HEK293 (cell line): ENCODE measurements at regions not wholly inside any gene's neighbourhood (a gene's known extent, or its start where the extent isn't known, plus 50 kb on each side); places are given as distances from the start of the nearest gene placed in this dataset.

Experiments
- CTCF ChIA-PET: fragments of 350-600 bp; formaldehyde crosslinking; extraction: SDS; loops from one replicate; lab custom pipeline; 2021; ENCODE audit warnings: antibody characterized with exemption; lab: Yijun Ruan, JAX
- POLR2A ChIA-PET: fragments of 300-600 bp; formaldehyde crosslinking; extraction: SDS; loops from one replicate; lab custom pipeline; 2020; ENCODE audit warnings: antibody characterized with exemption, inconsistent platforms; lab: Yijun Ruan, JAX
- H3K27ac ChIP-seq: fragments of 200-500 bp; sonication (Bioruptor generic); 2 replicates; pipeline ENCODE4 v1.5.1; 2014; ENCODE audit warnings: low read depth, low read length, control low read depth, inconsistent platforms; ENCODE audit errors: extremely low read depth
- H3K36me3 ChIP-seq, 2 experiments: fragments of 200-500 bp in 1 of 2; sonication (Bioruptor generic) in 1 of 2; 1 replicate in 1 of 2; 2 replicates in 1 of 2; pipeline ENCODE4 v1.5.1; 2014 to 2017; ENCODE audit warnings: inconsistent platforms in 2 of 2, low read length in 2 of 2; ENCODE audit not compliant: control insufficient read depth in 2 of 2, insufficient read depth in 1 of 2
- H3K4me1 ChIP-seq: fragments of 200-500 bp; sonication (Bioruptor generic); 2 replicates; pipeline ENCODE4 v1.5.1; 2014; ENCODE audit warnings: mild to moderate bottlenecking, low read length, inconsistent platforms; ENCODE audit not compliant: control insufficient read depth, insufficient read depth
- H3K4me3 ChIP-seq: 2 replicates; pipeline ENCODE4 v1.5.1; 2011; ENCODE audit warnings: low read depth, mild to moderate bottlenecking, control low read depth, low read length, moderate library complexity
- H3K9me3 ChIP-seq: fragments of 200-500 bp; sonication (Bioruptor generic); 2 replicates; pipeline ENCODE4 v1.5.1; 2014; ENCODE audit warnings: low read depth, low read length, inconsistent platforms; ENCODE audit not compliant: control insufficient read depth, insufficient read depth
- BCL11B ChIP-seq: fragments of 450-650 bp; formaldehyde crosslinking; IDR thresholded peaks from 2 replicates; pipeline ENCODE4 v1.5.1; 2016; ENCODE audit warnings: low read depth, missing biosample characterization, missing genetic modification characterization
- KLF10 ChIP-seq: fragments of 450-650 bp; IDR thresholded peaks from 2 replicates; pipeline ENCODE4 v1.5.1; 2018; ENCODE audit warnings: missing biosample characterization, mild to moderate bottlenecking, missing genetic modification characterization
- ZFP69B ChIP-seq: fragments of 450-650 bp; formaldehyde crosslinking; IDR thresholded peaks from 2 replicates; pipeline ENCODE4 v1.5.1; 2016; ENCODE audit warnings: missing biosample characterization, missing genetic modification characterization
- ZNF157 ChIP-seq: fragments of 450-650 bp; formaldehyde crosslinking; IDR thresholded peaks from 2 replicates; pipeline ENCODE4 v1.5.1; 2016; ENCODE audit warnings: missing biosample characterization, missing genetic modification characterization
- ZNF19 ChIP-seq: fragments of 450-650 bp; formaldehyde crosslinking; IDR thresholded peaks from 2 replicates; pipeline ENCODE4; 2016; ENCODE audit warnings: missing biosample characterization, missing genetic modification characterization, low read depth
- ZNF214 ChIP-seq: fragments of 450-650 bp; formaldehyde crosslinking; IDR thresholded peaks from 2 replicates; pipeline ENCODE4 v1.5.1; 2017; ENCODE audit warnings: missing biosample characterization, mild to moderate bottlenecking, missing genetic modification characterization, borderline replicate concordance
- ZNF223 ChIP-seq: fragments of 450-650 bp; formaldehyde crosslinking; IDR thresholded peaks from 2 replicates; pipeline ENCODE4 v1.5.1; 2016; ENCODE audit warnings: missing biosample characterization, missing genetic modification characterization
- ZNF248 ChIP-seq: fragments of 450-650 bp; formaldehyde crosslinking; IDR thresholded peaks from 2 replicates; pipeline ENCODE4 v1.5.1; 2017; ENCODE audit warnings: missing biosample characterization, missing genetic modification characterization
- ZNF433 ChIP-seq: fragments of 450-650 bp; formaldehyde crosslinking; IDR thresholded peaks from 2 replicates; pipeline ENCODE4 v1.5.1; 2016; ENCODE audit warnings: missing biosample characterization, missing genetic modification characterization, low read depth
- ZNF48 ChIP-seq: fragments of 450-650 bp; formaldehyde crosslinking; IDR thresholded peaks from 2 replicates; pipeline ENCODE4 v1.5.1; 2016; ENCODE audit warnings: missing biosample characterization, missing genetic modification characterization
- ZNF488 ChIP-seq: fragments of 450-650 bp; formaldehyde crosslinking; IDR thresholded peaks from 2 replicates; pipeline ENCODE4 v1.5.1; 2016; ENCODE audit warnings: missing biosample characterization, missing genetic modification characterization
- ZNF501 ChIP-seq: fragments of 450-650 bp; formaldehyde crosslinking; IDR thresholded peaks from 2 replicates; pipeline ENCODE4 v1.5.1; 2016; ENCODE audit warnings: missing biosample characterization, missing genetic modification characterization
- ZNF654 ChIP-seq: fragments of 450-650 bp; formaldehyde crosslinking; IDR thresholded peaks from 2 replicates; pipeline ENCODE4 v1.5.1; 2016; ENCODE audit warnings: low read depth, missing biosample characterization, missing genetic modification characterization
- ZNF658 ChIP-seq: fragments of 450-650 bp; formaldehyde crosslinking; IDR thresholded peaks from 2 replicates; pipeline ENCODE4; 2016; ENCODE audit warnings: missing biosample characterization, missing genetic modification characterization
- ZNF701 ChIP-seq: fragments of 450-650 bp; formaldehyde crosslinking; IDR thresholded peaks from 2 replicates; pipeline ENCODE4 v1.5.1; 2016; ENCODE audit warnings: missing biosample characterization, missing genetic modification characterization
- ZNF777 ChIP-seq: fragments of 450-650 bp; formaldehyde crosslinking; IDR thresholded peaks from 2 replicates; pipeline ENCODE4 v1.5.1; 2017; ENCODE audit warnings: missing biosample characterization, missing genetic modification characterization, borderline replicate concordance
- ZNF843 ChIP-seq: fragments of 450-650 bp; formaldehyde crosslinking; IDR thresholded peaks from 2 replicates; pipeline ENCODE4 v1.5.1; 2016; ENCODE audit warnings: missing biosample characterization, missing genetic modification characterization
- ZSCAN18 ChIP-seq: fragments of 450-650 bp; formaldehyde crosslinking; IDR thresholded peaks from 2 replicates; pipeline ENCODE4 v1.5.1; 2016; ENCODE audit warnings: missing biosample characterization, missing genetic modification characterization
- TF ChIP-seq, protein P1 (sequence below): fragments of 450-650 bp; formaldehyde crosslinking; IDR thresholded peaks from 2 replicates; pipeline ENCODE4 v1.5.1; 2016; ENCODE audit warnings: missing biosample characterization, missing genetic modification characterization
- TF ChIP-seq, protein P2 (sequence below): fragments of 450-650 bp; formaldehyde crosslinking; IDR thresholded peaks from 2 replicates; pipeline ENCODE4 v1.5.1; 2016; ENCODE audit warnings: missing biosample characterization, missing genetic modification characterization
- TF ChIP-seq, protein P3 (sequence below): fragments of 450-650 bp; formaldehyde crosslinking; IDR thresholded peaks from 2 replicates; pipeline ENCODE4 v1.5.1; 2016; ENCODE audit warnings: missing biosample characterization, missing genetic modification characterization
- TF ChIP-seq, protein P4 (sequence below): fragments of 450-650 bp; formaldehyde crosslinking; IDR thresholded peaks from 2 replicates; pipeline ENCODE4 v1.5.1; 2016; ENCODE audit warnings: missing biosample characterization, missing genetic modification characterization, low read depth
- TF ChIP-seq, protein P5 (sequence below): fragments of 450-650 bp; formaldehyde crosslinking; IDR thresholded peaks from 2 replicates; pipeline ENCODE4 v1.5.1; 2016; ENCODE audit warnings: missing biosample characterization, missing genetic modification characterization
- TF ChIP-seq, protein P6 (sequence below): fragments of 450-650 bp; formaldehyde crosslinking; IDR thresholded peaks from 2 replicates; pipeline ENCODE4 v1.5.1; 2016; ENCODE audit warnings: missing biosample characterization, missing genetic modification characterization

- H3K4me3 ChIP-seq: no peak overlapping the region
- no peaks in the 10 kb centered on the region for H3K4me1 ChIP-seq
- ChIA-PET CTCF (no interaction called here), POLR2A (no interaction called here)
- no peaks in the 10 kb centered on the region for H3K9me3 ChIP-seq
- no peaks in the 10 kb centered on the region for H3K36me3 ChIP-seq
- H3K27ac ChIP-seq: no peak overlapping the region
- TF ChIP-seq ZNF777 (tag by site-specific recombination): no peak
- no peak for TF ChIP-seq ZSCAN18 (tag by site-specific recombination)
- TF ChIP-seq ZNF501 (tag by site-specific recombination): no peak
- TF ChIP-seq, protein P1, sequence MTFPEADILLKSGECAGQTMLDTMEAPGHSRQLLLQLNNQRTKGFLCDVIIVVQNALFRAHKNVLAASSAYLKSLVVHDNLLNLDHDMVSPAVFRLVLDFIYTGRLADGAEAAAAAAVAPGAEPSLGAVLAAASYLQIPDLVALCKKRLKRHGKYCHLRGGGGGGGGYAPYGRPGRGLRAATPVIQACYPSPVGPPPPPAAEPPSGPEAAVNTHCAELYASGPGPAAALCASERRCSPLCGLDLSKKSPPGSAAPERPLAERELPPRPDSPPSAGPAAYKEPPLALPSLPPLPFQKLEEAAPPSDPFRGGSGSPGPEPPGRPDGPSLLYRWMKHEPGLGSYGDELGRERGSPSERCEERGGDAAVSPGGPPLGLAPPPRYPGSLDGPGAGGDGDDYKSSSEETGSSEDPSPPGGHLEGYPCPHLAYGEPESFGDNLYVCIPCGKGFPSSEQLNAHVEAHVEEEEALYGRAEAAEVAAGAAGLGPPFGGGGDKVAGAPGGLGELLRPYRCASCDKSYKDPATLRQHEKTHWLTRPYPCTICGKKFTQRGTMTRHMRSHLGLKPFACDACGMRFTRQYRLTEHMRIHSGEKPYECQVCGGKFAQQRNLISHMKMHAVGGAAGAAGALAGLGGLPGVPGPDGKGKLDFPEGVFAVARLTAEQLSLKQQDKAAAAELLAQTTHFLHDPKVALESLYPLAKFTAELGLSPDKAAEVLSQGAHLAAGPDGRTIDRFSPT (tag by site-specific recombination): no peak
- TF ChIP-seq ZNF843 (tag by site-specific recombination): no peak
- TF ChIP-seq, protein P2, sequence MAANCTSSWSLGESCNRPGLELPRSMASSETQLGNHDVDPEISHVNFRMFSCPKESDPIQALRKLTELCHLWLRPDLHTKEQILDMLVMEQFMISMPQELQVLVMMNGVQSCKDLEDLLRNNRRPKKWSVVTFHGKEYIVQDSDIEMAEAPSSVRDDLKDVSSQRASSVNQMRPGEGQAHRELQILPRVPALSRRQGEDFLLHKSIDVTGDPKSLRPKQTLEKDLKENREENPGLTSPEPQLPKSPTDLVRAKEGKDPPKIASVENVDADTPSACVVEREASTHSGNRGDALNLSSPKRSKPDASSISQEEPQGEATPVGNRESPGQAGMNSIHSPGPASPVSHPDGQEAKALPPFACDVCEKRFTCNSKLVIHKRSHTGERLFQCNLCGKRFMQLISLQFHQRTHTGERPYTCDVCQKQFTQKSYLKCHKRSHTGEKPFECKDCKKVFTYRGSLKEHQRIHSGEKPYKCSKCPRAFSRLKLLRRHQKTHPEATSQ (tag by site-specific recombination): no peak
- no peak for TF ChIP-seq ZFP69B (tag by site-specific recombination)
- no peak for TF ChIP-seq ZNF214 (tag by site-specific recombination)
- no peak for TF ChIP-seq ZNF48
- TF ChIP-seq ZNF658 (tag by site-specific recombination): no peak
- no peak for TF ChIP-seq ZNF223 (tag by site-specific recombination)
- TF ChIP-seq, protein P3, sequence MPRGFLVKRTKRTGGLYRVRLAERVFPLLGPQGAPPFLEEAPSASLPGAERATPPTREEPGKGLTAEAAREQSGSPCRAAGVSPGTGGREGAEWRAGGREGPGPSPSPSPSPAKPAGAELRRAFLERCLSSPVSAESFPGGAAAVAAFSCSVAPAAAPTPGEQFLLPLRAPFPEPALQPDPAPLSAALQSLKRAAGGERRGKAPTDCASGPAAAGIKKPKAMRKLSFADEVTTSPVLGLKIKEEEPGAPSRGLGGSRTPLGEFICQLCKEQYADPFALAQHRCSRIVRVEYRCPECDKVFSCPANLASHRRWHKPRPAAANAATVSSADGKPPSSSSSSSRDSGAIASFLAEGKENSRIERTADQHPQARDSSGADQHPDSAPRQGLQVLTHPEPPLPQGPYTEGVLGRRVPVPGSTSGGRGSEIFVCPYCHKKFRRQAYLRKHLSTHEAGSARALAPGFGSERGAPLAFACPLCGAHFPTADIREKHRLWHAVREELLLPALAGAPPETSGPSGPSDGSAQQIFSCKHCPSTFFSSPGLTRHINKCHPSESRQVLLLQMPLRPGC (tag by site-specific recombination): no peak
- no peak for TF ChIP-seq ZNF248
- TF ChIP-seq KLF10 (tag by site-specific recombination): no peak
- TF ChIP-seq, protein P4, sequence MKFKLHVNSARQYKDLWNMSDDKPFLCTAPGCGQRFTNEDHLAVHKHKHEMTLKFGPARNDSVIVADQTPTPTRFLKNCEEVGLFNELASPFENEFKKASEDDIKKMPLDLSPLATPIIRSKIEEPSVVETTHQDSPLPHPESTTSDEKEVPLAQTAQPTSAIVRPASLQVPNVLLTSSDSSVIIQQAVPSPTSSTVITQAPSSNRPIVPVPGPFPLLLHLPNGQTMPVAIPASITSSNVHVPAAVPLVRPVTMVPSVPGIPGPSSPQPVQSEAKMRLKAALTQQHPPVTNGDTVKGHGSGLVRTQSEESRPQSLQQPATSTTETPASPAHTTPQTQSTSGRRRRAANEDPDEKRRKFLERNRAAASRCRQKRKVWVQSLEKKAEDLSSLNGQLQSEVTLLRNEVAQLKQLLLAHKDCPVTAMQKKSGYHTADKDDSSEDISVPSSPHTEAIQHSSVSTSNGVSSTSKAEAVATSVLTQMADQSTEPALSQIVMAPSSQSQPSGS (tag by site-specific recombination): no peak
These were observed 299.3 kb upstream of the PDZRN3 start for GRCh38 chr3:73924048-73924447.

- CTCF ChIA-PET: no interaction called here
- H3K4me1 ChIP-seq: no peaks in the 10 kb centered on the region
- H3K4me3 ChIP-seq: no peak overlapping the region
- H3K9me3 ChIP-seq: no peaks in the 10 kb centered on the region
- POLR2A ChIA-PET: no interaction called here
- no peak overlapping the region for H3K27ac ChIP-seq
- H3K36me3 ChIP-seq: no peaks in the 10 kb centered on the region
- TF ChIP-seq, protein P5, sequence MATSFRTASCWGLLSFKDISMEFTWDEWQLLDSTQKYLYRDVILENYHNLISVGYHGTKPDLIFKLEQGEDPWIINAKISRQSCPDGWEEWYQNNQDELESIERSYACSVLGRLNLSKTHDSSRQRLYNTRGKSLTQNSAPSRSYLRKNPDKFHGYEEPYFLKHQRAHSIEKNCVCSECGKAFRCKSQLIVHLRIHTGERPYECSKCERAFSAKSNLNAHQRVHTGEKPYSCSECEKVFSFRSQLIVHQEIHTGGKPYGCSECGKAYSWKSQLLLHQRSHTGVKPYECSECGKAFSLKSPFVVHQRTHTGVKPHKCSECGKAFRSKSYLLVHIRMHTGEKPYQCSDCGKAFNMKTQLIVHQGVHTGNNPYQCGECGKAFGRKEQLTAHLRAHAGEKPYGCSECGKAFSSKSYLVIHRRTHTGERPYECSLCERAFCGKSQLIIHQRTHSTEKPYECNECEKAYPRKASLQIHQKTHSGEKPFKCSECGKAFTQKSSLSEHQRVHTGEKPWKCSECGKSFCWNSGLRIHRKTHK (tag by site-specific recombination): no peak
- TF ChIP-seq, protein P6, sequence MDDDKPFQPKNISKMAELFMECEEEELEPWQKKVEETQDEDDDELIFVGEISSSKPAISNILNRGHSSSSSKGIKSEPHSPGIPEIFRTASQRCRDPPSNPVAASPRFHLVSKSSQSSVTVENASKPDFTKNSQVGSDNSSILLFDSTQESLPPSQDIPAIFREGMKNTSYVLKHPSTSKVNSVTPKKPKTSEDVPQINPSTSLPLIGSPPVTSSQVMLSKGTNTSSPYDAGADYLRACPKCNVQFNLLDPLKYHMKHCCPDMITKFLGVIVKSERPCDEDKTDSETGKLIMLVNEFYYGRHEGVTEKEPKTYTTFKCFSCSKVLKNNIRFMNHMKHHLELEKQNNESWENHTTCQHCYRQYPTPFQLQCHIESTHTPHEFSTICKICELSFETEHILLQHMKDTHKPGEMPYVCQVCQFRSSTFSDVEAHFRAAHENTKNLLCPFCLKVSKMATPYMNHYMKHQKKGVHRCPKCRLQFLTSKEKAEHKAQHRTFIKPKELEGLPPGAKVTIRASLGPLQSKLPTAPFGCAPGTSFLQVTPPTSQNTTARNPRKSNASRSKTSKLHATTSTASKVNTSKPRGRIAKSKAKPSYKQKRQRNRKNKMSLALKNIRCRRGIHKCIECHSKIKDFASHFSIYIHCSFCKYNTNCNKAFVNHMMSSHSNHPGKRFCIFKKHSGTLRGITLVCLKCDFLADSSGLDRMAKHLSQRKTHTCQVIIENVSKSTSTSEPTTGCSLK (tag by site-specific recombination): no peak
- TF ChIP-seq ZNF701 (no peak), ZNF19 (tag by site-specific recombination) (no peak), ZNF157 (no peak), ZNF488 (tag by site-specific recombination) (no peak), ZNF433 (tag by site-specific recombination) (no peak), BCL11B (tag by site-specific recombination) (no peak), ZNF654 (tag by site-specific recombination) (no peak)
These were observed 292.9 kb upstream of the PDZRN3 start for GRCh38 chr3:73917643-73918042.
